CD4-positive, alpha-beta T cell treated with Interleukin-2 at 100 ng/mL for 4 hours (primary cell): ENCODE measurements at regions not wholly inside any gene's neighbourhood (a gene's known extent, or its start where the extent isn't known, plus 50 kb on each side); places are given as distances from the start of the nearest gene placed in this dataset.
"Not testable (repeated sequence)": the region's sequence is repeated elsewhere in the genome, so short reads cannot be mapped to it uniquely, and the experiment has no call there.

ENCODE experiments used
- DNase-seq: peaks from one replicate; pipeline ENCODE4 v3.0.0-alpha.2; 2020; ENCODE audit warnings: low spot score

- no peak for DNase-seq
Observed at GRCh38 chr13:63938851-63939250, 2523.2 kb upstream of the PCDH20 start.

- DNase-seq: no peak
Observed at GRCh38 chr13:63910511-63910910, 2494.9 kb upstream of the PCDH20 start.

DNA sequence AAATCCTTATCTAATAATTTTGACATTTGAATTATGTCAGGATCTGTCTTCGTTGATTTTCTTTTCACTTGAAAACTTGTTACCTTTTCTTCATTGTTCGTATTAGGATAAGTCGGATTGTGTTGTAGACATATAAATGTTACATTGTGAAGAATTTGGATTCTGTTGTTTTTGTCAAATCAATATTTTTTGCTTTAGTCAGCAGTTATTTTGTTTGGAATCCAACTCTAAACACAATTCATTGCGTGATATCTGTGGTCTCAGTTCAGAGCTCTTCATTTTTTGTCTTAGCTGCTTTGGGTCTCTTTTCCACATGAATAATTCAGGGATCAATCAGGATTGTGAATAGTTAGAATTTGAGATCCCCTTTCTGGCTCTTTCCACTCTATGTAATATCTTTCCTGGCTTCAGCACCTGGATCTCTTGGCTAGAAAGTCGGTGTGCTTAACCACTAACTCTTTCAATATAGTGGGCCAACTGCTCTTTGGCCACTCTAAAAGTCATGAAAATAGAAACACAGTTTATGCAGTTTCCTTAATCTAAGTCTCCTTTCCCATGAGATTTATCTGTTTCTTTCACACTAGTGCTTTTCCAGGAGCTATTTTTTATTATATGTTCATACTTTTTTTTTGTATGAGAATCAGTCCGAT lies 2494.2 kb upstream of the PCDH20 start:
- DNase-seq: no peak

GRCh38 chr13:63902141-63902540 lies 2486.5 kb upstream of the PCDH20 start:
- no peak for DNase-seq

DNA sequence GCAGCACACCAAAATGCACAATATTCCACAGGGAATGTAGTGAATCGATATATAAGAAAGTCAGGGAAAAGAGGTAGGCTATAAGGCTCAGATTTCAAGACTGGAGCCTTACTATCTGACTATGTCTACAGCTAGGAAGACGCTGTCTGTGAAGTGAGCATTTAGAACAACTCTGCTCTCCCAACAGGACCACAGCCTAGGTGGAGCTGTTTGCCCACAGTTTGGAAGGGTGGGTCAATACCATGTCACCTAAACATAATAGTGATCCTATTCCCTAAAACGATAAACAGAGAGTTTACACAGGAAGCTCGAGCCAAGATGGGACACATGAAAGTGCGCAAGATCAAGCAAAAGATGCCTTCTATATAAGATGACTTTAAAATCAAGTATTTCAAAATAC lies 2486.0 kb upstream of the PCDH20 start:
- DNase-seq: no peak

DNA sequence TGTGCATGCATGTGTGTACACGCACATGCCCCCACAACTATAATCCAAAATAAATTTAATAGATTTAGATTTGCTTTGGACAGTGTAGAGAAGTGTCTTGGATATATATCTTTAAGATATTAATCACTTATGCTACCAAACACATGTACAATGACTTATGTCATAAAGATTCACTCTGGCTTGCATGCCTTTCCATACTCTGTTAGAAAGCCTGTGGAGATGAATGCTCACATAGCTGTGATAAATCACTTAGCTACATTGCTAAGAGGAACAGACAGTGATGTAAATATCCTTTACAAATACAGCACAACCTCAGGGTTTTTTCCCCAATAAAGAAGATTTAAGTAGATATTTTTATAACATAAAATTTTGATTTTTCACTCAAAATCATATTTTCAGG lies 2484.8 kb upstream of the PCDH20 start:
- DNase-seq: no peak

- DNase-seq: no peak
Observed at GRCh38 chr13:63896321-63896720, 2480.7 kb upstream of the PCDH20 start.

DNA sequence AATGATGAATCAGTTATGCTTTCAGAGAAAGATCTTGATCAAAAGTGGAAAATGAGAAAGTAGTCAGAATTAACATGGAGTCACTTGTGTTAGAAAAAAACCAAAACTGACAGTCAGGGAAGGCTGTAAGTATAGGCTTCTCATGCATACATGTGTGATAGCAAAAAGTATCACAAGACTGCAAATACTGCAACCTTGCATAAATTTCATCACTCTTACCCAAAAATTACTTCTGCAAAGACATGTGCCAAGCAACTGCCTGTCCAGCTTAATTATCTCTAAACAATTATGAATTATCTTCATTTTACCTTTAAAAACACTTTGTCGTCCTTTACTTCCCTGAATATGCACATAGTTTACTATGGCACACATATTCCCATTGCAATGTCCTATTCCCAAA lies 2466.4 kb upstream of the PCDH20 start:
- DNase-seq: no peak

DNA sequence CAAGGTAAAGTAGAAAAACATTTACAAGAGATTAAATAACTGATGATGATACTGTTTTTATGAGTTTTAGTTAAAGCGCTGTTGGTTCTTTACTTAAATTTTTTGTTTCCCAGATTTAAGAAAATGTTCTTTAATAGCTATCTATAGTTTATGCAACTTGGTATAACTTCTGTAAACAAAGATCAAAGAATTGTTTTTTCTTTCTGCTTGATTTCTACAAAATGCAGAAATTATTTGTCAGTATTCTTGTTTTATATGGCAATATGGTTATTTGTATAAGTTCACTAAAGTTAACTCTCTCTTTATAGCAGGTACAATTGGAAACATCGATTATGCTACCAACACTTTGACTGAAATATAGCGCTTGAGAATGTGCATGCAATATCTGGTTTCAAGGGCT lies 2465.1 kb upstream of the PCDH20 start:
- DNase-seq: no peak

- no peak for DNase-seq
Observed at GRCh38 chr13:63873936-63874335, 2458.3 kb upstream of the PCDH20 start.

GRCh38 chr13:63864171-63864902 lies 2448.7 kb upstream of the PCDH20 start:
- DNase-seq: no peak

DNA sequence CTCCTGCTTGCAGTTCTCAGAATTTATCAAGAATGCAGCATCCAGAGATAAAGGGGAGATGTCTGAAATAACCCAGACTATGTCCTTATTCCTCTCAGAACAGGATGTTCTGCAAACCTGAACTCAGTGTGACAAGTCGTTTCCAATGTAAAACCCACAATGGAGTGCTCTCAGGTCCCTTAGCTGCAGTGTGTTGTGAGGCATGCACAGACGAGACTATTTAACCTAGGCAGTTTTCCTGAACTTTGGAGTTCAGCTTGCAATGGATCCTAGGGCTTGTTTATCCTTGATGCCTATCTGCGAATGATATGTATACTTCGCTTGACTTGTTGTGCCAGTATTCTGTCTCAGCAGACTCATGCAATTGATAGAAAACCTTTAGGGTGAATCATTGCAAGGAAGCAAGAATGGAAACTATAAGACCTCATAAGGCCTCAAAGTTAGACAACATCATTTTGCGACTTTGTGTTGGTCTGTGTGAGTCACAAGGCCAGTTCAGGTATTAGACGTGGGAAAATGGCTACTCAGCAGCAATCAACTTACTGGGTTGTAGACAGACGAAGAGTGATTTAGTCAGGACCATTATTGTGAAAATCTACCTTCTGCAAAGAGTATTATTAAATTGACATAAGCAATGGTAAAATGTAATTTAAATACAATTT lies 2439.9 kb upstream of the PCDH20 start:
- DNase-seq: no peak

DNA sequence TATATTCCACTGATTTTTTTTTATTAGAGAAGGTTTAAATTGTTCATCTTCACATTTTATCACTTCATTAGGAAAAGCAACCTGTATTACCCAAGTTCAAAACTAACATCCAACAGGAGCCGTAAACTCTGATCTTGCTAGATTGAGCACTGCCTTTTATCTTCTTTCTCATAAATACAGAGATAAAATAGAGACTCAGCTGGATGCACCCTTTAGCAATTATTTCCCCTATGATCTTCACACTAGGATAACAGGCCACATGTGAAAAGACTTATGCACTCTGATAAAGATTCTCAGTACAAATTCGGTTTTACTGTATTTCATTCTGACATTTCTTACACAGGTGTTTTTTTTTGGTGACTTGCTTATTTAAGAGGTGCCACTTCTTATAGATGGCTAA lies 2438.2 kb upstream of the PCDH20 start:
- DNase-seq: no peak

- no peak for DNase-seq
Observed at GRCh38 chr13:63851526-63851925, 2435.9 kb upstream of the PCDH20 start.

DNA sequence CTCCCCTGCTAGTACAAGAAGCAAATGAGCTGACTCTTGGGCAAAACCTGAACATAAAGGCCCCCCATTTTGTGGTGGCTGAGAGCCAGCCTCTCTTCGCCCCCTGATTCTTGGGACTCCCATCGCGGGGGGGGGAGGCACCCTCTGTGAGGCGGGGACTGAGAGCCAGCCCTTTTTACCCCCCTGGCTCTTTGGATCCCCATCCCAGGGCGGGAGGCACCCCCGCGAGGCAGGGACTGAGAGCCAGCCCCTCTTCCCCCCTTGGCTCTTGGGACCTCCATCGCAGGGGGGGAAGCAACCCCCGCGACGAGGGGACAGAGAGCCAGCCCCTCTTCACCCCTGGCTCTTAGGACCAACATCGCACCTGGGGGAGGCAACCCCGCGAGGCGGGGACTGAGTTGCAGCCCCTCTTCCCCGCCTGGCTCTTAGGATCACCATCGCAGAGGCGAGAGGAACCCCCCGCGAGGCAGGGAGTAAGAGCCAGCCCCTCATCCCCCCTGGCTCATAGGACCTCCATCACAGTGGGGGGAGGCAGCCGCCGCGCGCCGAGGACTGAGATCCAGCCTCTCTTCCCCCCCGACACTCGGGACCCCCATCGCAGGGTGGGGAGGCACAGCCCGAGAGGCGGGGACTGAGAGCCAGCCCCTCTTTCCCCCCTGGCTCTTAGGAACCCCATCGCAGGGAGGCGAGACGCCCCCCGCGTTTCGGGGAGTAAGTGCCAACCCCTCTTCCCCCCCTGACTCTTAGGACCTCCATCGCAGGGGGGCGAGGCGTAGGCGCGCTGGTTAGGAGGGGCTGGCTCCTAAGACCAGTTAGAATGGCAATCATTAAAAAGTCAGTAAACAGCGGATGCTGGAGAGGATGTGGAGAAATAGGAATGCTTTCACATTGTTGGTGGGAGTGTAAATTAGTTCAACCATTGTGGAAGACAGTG lies 2428.4 kb upstream of the PCDH20 start:
- no peak for DNase-seq

- no peak for DNase-seq
Observed at GRCh38 chr13:63842102-63842501, 2426.5 kb upstream of the PCDH20 start.

DNA sequence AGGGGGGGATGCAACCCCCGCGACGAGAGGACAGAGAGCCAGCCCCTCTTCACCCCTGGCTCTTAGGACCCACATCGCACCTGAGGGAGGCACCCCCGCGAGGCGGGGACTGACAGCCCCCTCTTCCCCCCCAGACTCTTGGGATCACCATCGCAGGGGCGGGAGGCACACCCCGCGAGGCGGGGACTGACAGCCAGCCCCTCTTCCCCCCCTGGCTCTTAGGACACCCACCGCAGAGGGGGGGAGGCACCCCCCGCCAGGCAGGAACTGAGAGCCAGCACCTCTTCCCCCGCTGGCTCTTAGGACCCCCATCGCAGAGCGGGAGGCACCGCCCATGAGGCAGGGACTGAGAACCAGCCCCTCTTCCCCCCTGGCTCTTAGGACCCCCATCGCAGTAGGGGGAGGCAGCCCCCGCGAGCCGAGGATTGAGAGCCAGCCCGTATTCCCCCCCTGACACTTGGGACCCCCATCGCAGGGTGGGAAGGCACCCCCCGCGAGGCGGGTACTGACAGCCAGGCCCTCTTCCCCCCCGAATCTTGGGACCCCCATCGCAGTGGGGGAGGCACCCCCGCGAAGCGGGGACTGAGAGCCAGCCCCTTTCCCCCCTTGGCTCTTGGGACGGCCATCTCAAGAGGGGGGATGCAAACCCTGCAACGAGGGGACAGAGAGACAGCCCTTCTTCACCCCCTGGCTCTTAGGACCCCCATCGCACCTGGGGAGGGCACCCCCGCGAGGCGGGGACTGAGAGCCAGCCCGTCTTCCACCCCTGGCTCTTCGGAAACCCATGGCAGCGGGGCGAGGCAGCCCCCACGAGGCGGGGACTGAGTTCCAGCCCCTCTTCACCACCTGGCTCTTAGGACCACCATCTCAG lies 2425.1 kb upstream of the PCDH20 start:
- DNase-seq: no peak

- DNase-seq: no peak
Observed at GRCh38 chr13:63838366-63839110, 2422.9 kb upstream of the PCDH20 start.

DNA sequence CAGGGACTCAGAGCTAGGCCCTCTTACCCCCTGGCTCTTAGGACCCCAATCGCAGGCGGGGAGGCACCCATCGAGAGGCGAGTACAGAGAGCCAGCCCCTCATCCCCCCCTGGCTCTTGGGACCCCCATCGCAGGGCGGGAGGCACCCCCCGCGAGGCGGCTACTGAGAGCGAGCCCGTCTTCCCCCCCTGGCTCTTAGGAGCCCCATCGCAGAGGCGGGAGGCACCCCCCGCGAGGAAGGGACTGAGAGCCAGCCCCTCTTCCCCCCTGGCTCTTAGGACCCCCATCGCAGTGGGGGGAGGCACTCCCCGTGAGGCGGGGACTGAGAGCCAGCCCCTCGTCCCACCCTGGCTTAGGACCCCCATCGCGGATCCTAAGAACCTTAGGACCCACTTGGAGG lies 2422.1 kb upstream of the PCDH20 start:
- DNase-seq: not testable (repeated sequence)

- not testable (repeated sequence) for DNase-seq
Observed at GRCh38 chr13:63829609-63830008, 2414.0 kb upstream of the PCDH20 start.

DNA sequence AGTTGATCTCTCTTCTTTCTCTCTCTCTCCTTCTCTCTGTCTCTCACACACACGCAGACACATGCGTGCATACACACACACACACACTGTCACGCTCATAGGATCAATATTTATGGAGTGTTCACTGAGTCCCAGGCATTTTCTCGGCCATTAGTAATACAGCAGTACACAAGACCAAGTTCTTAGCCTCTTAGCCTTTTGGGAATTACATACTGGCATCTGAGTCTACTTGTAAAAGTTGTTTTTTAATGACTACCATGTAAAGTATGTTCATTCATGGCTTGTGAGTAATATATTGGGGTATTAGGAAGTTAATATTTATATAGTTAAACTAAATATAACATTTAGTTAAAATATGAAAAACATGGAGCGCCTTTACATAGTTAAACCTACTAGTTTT lies 2406.1 kb upstream of the PCDH20 start:
- DNase-seq: not testable (repeated sequence)
